GM18951 (cell line): ENCODE measurements at regions not wholly inside any gene's neighbourhood (a gene's known extent, or its start where the extent isn't known, plus 50 kb on each side); places are given as distances from the start of the nearest gene placed in this dataset.
"Not testable (repeated sequence)": the region's sequence is repeated elsewhere in the genome, so short reads cannot be mapped to it uniquely, and the experiment has no call there.

Experiments
- POLR2A ChIP-seq: IDR thresholded peaks from 4 replicates; pipeline ENCODE4 v1.6.1; 2011; ENCODE audit warnings: mild to moderate bottlenecking; ENCODE audit not compliant: insufficient read length, insufficient read depth; ENCODE audit errors: extremely low read depth
- in situ Hi-C: fragments of 300-500 bp; cut with MboI; formaldehyde crosslinking; loops from one replicate; pipeline ENCODE4 v1.12.0; 2022; ENCODE audit warnings: low sequenced_read_pairs, mixed read lengths, inconsistent platforms; ENCODE audit not compliant: unreplicated experiment

- in situ Hi-C loops: no loop called here
- no peak for TF ChIP-seq POLR2A
These were observed 214.8 kb upstream of the BTBD3 start for GRCh38 chr20:11702721-11703518.

DNA sequence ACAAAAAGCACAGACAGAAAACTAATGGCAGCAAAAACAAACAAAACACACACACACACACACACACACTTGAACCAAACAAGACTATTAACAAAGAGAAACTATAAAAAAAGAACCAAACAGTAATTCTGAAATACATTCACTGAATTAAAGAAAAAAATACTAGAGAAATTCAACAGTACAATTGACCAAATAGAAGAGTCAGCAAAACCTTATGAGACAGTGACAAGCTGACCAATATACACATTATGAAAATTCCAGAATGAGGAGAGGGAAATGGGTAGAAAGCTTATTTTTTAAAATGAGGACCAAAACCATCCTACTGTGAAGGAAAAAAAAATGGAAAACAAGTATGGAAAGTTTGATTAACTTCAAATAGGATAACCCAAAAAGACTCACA, 212.2 kb upstream of the BTBD3 start:
- no peak for TF ChIP-seq POLR2A
- in situ Hi-C loops: no loop called here

DNA sequence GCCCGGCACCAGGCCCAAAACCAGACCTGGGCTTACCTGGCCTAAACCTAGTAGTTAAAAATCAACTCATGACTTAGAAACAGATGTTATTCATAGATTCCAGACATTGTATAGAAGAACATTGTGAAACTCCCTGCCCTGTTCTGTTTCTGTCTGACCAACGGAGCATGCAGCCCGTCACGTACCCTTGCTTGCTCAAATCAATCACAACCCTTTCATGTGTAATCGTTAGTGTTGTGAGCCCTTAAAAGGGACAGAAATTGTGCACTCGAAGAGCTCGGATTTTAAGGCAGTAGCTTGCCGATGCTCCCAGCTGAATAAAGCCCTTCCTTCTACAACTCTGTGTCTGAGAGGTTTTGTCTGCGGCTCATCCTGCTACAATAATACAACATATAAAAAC, 209.5 kb upstream of the BTBD3 start:
- in situ Hi-C loops: not testable (repeated sequence)

DNA sequence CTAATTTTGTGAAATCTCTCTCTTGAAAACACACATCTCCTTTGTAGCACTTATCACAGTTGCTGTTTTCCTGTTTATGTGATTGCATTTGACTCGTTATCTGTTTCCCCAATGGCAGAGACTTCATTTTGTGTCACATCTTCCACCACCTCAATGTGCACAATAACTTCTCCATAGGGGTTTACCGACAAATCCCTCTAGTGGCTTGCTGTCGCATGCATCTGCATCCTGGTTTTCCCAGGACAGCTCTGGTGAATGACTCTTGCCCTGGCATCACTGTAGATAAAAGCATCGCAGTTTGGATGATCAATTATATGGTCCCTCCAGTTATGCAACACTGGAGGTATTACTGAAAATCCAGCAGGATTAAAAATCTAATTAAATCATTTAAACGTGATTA, 206.5 kb upstream of the BTBD3 start:
- TF ChIP-seq POLR2A: no peak
- in situ Hi-C loops: no loop called here

- in situ Hi-C loops: no loop called here
These were observed 205.0 kb upstream of the BTBD3 start for GRCh38 chr20:11712639-11713160.

DNA sequence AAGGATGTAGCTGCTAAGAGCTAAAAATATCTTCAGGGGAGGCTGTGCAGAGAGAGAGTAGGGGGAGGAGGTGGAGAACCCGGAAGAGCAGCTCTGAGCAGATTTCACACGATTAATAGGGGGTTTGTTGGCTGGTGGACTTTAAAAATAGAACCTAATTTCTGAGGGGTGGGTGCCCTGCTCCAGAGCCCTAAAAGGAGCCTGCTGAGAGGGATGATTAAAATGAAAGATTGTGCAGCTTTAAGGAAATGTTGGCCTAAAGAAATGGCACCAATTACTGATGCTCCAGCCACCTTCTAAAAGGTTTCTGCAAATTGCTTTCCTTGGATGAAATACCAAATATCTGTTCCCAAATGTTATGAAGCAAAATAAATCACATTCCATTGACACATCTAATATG, 202.8 kb upstream of the BTBD3 start:
- in situ Hi-C loops: no loop called here
- no peak for TF ChIP-seq POLR2A

More at GRCh38 chr20:11712639-11713160, 205.0 kb upstream of the BTBD3 start:
- no peak for TF ChIP-seq POLR2A

GRCh38 chr20:11716239-11716944, 201.3 kb upstream of the BTBD3 start:
- in situ Hi-C loops: no loop called here
- no peak for TF ChIP-seq POLR2A

GRCh38 chr20:11716945-11717248, 200.8 kb upstream of the BTBD3 start:
- in situ Hi-C loops: no loop called here
- no peak for TF ChIP-seq POLR2A

DNA sequence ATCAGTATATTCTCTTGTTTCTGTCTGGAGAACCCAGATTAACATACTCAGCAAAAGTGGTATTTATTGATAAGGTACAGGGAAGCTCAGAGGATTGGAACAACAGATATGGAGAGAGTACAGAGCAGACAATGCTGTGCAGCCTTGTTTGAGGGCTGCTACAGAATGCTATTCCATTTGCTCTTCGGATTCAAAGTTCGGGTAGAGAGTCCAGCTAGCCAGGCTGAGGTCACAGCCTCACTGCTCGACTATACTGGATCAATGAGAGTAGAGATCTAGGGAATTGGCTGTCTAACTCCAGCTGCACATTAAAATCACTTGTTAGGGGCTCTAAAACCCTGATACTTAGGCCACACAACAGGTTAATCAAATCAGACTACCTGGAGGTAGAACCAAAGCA, 200.1 kb upstream of the BTBD3 start:
- in situ Hi-C loops: no loop called here
- no peak for TF ChIP-seq POLR2A

- no peak for TF ChIP-seq POLR2A
- in situ Hi-C loops: no loop called here
These were observed 199.1 kb upstream of the BTBD3 start for GRCh38 chr20:11718474-11719094.

GRCh38 chr20:11719153-11719552, 198.5 kb upstream of the BTBD3 start:
- in situ Hi-C loops: no loop called here
- TF ChIP-seq POLR2A: no peak

GRCh38 chr20:11721411-11721810, 196.3 kb upstream of the BTBD3 start:
- TF ChIP-seq POLR2A: no peak
- in situ Hi-C loops: no loop called here

- in situ Hi-C loops: no loop called here
- TF ChIP-seq POLR2A: no peak
These were observed 193.6 kb upstream of the BTBD3 start for GRCh38 chr20:11724097-11724496.

- in situ Hi-C loops: no loop called here
- no peak for TF ChIP-seq POLR2A
These were observed 191.7 kb upstream of the BTBD3 start for GRCh38 chr20:11726026-11726425.
